SK-N-SH (cell line): ENCODE measurements at regions not wholly inside any gene's neighbourhood (a gene's known extent, or its start where the extent isn't known, plus 50 kb on each side); places are given as distances from the start of the nearest gene placed in this dataset.

ENCODE experiments used
- CTCF ChIA-PET: fragments of 300-600, 350-600 bp; formaldehyde crosslinking; extraction: SDS; loops from one replicate; lab custom pipeline; 2021; lab: Yijun Ruan, JAX
- POLR2A ChIA-PET: fragments of 350-600 bp; sonication (Branson Sonifier 250); formaldehyde crosslinking; extraction: SDS; loops from one replicate; lab custom pipeline; 2020; ENCODE audit warnings: antibody characterized with exemption, inconsistent platforms; lab: Yijun Ruan, JAX
- DNase-seq: peaks from one replicate; pipeline ENCODE4 v3.0.0; 2012
- H2AFZ ChIP-seq: fragments of 200-600 bp; sonication (generic); 2 replicates; pipeline ENCODE4 v1.8.1; 2016; ENCODE audit warnings: antibody characterized with exemption, mild to moderate bottlenecking, low read depth
- H3F3A ChIP-seq: fragments of 200-600 bp; sonication (generic); replicated peaks from 2 replicates; pipeline ENCODE3; 2016; ENCODE audit warnings: antibody characterized with exemption, mild to moderate bottlenecking; ENCODE audit not compliant: insufficient read depth
- H3K27ac ChIP-seq, 2 experiments: fragments of 200-500 bp in 1 of 2; fragments of 200-600 bp in 1 of 2; sonication (Bioruptor generic) in 1 of 2; sonication (generic), shearing (Covaris generic) in 1 of 2; 2 replicates each; pipeline versions ENCODE4 v1.5.1 to v1.6.1; 2014 to 2016; ENCODE audit warnings: low read depth in 2 of 2, inconsistent platforms in 1 of 2, low read length in 1 of 2, mild to moderate bottlenecking in 1 of 2, mixed read lengths in 1 of 2
- H3K27me3 ChIP-seq: fragments of 200-600 bp; sonication (generic), shearing (Covaris generic); 2 replicates; pipeline ENCODE4 v1.6.1; 2016; ENCODE audit warnings: mixed run types; ENCODE audit not compliant: insufficient read depth
- H3K36me3 ChIP-seq, 2 experiments: fragments of 200-500 bp in 1 of 2; fragments of 200-600 bp in 1 of 2; sonication (Bioruptor generic) in 1 of 2; sonication (generic) in 1 of 2; replicated peaks in 1 of 2; 2 replicates each; pipeline versions ENCODE3 to v1.5.1; 2014 to 2016; ENCODE audit warnings: low read length in 1 of 2, mild to moderate bottlenecking in 1 of 2; ENCODE audit not compliant: insufficient read depth in 2 of 2, control insufficient read depth in 1 of 2
- H3K4me1 ChIP-seq, 2 experiments: fragments of 200-500 bp in 1 of 2; fragments of 200-600 bp in 1 of 2; sonication (Bioruptor generic) in 1 of 2; sonication (generic), shearing (Covaris generic) in 1 of 2; 2 replicates each; pipeline versions ENCODE4 v1.5.1 to v1.6.1; 2014 to 2016; ENCODE audit warnings: low read depth in 1 of 2, low read length in 1 of 2, mixed run types in 1 of 2; ENCODE audit not compliant: insufficient read depth in 2 of 2, control insufficient read depth in 1 of 2
- H3K4me2 ChIP-seq: fragments of 200-600 bp; sonication (generic), shearing (Covaris generic); 2 replicates; pipeline ENCODE4 v1.6.1; 2017; ENCODE audit warnings: mixed run types
- H3K4me3 ChIP-seq, 2 experiments: fragments of 200-500 bp in 1 of 2; fragments of 200-600 bp in 1 of 2; sonication (Bioruptor generic) in 1 of 2; sonication (generic), shearing (Covaris generic) in 1 of 2; 2 replicates each; pipeline versions ENCODE4 v1.5.1 to v1.8.1; 2014 to 2016; ENCODE audit warnings: low read depth in 2 of 2, inconsistent platforms in 1 of 2, low read length in 1 of 2, mild to moderate bottlenecking in 1 of 2, mixed read lengths in 1 of 2, moderate library complexity in 1 of 2
- H3K79me2 ChIP-seq: fragments of 200-600 bp; sonication (generic); 2 replicates; pipeline ENCODE4 v1.8.1; 2017; ENCODE audit warnings: mild to moderate bottlenecking; ENCODE audit not compliant: insufficient read depth
- H3K9ac ChIP-seq: fragments of 200-600 bp; sonication (generic); 2 replicates; pipeline ENCODE4 v1.6.1; 2017; ENCODE audit warnings: mixed run types
- H3K9me2 ChIP-seq: fragments of 200-600 bp; sonication (generic); 2 replicates; pipeline ENCODE4 v1.6.1; 2017; ENCODE audit warnings: mixed run types
- H3K9me3 ChIP-seq: fragments of 200-600 bp; sonication (generic); 2 replicates; pipeline ENCODE4 v1.6.1; 2017; ENCODE audit warnings: mixed run types, mild to moderate bottlenecking, moderate library complexity
- H4K20me1 ChIP-seq: fragments of 200-600 bp; sonication (generic); 2 replicates; pipeline ENCODE4 v1.6.1; 2017; ENCODE audit warnings: mild to moderate bottlenecking, mixed run types; ENCODE audit not compliant: insufficient read depth
- CHD2 ChIP-seq: fragments of 150-350 bp; IDR thresholded peaks from 2 replicates; pipeline ENCODE4 v1.6.1; 2018; ENCODE audit warnings: low read length; ENCODE audit not compliant: partially characterized antibody
- EZH2phosphoT487 ChIP-seq: fragments of 200-600 bp; sonication (generic); IDR thresholded peaks from 2 replicates; pipeline ENCODE4 v1.6.1; 2017; ENCODE audit warnings: low read depth, mixed run types, mild to moderate bottlenecking, antibody characterized with exemption, moderate library complexity, borderline replicate concordance
- FOSL2 ChIP-seq: IDR thresholded peaks from 2 replicates; pipeline ENCODE4 v1.4.0; 2012; ENCODE audit warnings: low read depth, mild to moderate bottlenecking, moderate library complexity, borderline replicate concordance
- GABPA ChIP-seq: IDR thresholded peaks from 2 replicates; pipeline ENCODE4 v1.4.0; 2012; ENCODE audit warnings: low read depth, mild to moderate bottlenecking
- GATA2 ChIP-seq: sonication (generic); formaldehyde crosslinking; IDR thresholded peaks from 2 replicates; pipeline ENCODE4 v1.5.0; 2020; ENCODE audit warnings: mild to moderate bottlenecking, missing genetic modification reagents
- MXI1 ChIP-seq: IDR thresholded peaks from 2 replicates; pipeline ENCODE4 v1.6.1; 2012; ENCODE audit warnings: mild to moderate bottlenecking, low read depth, low read length, improper control_type of control experiment
- NFIC ChIP-seq: IDR thresholded peaks from 2 replicates; pipeline ENCODE4 v1.4.0; 2012; ENCODE audit warnings: borderline replicate concordance
- NRF1 ChIP-seq: IDR thresholded peaks from 2 replicates; pipeline ENCODE4 v1.6.1; 2012; ENCODE audit warnings: low read depth, mild to moderate bottlenecking, low read length
- POLR2AphosphoS5 ChIP-seq: IDR thresholded peaks from 2 replicates; pipeline ENCODE4 v1.6.1; 2012; ENCODE audit warnings: low read depth, low read length
- RFX5 ChIP-seq: IDR thresholded peaks from 2 replicates; pipeline ENCODE4 v1.6.1; 2012; ENCODE audit warnings: mild to moderate bottlenecking, improper control_type of control experiment, low read length
- RXRA ChIP-seq: IDR thresholded peaks from 2 replicates; pipeline ENCODE4 v1.4.0; 2012; ENCODE audit warnings: low read depth, mild to moderate bottlenecking, borderline replicate concordance
- SMC3 ChIP-seq: IDR thresholded peaks from 2 replicates; pipeline ENCODE4 v1.6.1; 2012; ENCODE audit warnings: low read depth, low read length, improper control_type of control experiment
- TCF12 ChIP-seq: IDR thresholded peaks from 2 replicates; pipeline ENCODE4 v1.4.0; 2012
- YY1 ChIP-seq: IDR thresholded peaks from 2 replicates; pipeline ENCODE4 v1.4.0; 2012; ENCODE audit warnings: low read depth, mild to moderate bottlenecking
- WGBS: methylation state at CpG from one replicate; pipeline ENCODE4 v1.1.6; 2017; ENCODE audit warnings: low lambda C conversion rate; 5-methylcytosine and 5-hydroxymethylcytosine counted together
- TF ChIP-seq, protein P1 (sequence below): IDR thresholded peaks from 2 replicates; pipeline ENCODE4 v1.6.1; 2012; ENCODE audit warnings: mild to moderate bottlenecking, low read depth, low read length, moderate library complexity
- TF ChIP-seq, protein P2 (sequence below): fragments of 150-350 bp; IDR thresholded peaks from 2 replicates; pipeline ENCODE4 v1.6.1; 2017; ENCODE audit warnings: antibody characterized with exemption, low read length, low read depth, borderline replicate concordance
- TF ChIP-seq, protein P3 (sequence below): fragments of 200-600 bp; sonication (generic); IDR thresholded peaks from 2 replicates; pipeline ENCODE4 v1.6.1; 2017; ENCODE audit warnings: antibody characterized with exemption, mild to moderate bottlenecking, moderate library complexity
- TF ChIP-seq, protein P4 (sequence below): IDR thresholded peaks from 2 replicates; pipeline ENCODE4 v1.4.0; 2012; ENCODE audit warnings: low read depth
- TF ChIP-seq, protein P5 (sequence below): fragments of 150-350 bp; IDR thresholded peaks from 2 replicates; pipeline ENCODE4 v1.6.1; 2016; ENCODE audit warnings: mild to moderate bottlenecking, low read depth, low read length
- TF ChIP-seq, protein P6 (sequence below): IDR thresholded peaks from 2 replicates; pipeline ENCODE4 v1.4.0; 2012; ENCODE audit warnings: low read depth, borderline replicate concordance

DNA sequence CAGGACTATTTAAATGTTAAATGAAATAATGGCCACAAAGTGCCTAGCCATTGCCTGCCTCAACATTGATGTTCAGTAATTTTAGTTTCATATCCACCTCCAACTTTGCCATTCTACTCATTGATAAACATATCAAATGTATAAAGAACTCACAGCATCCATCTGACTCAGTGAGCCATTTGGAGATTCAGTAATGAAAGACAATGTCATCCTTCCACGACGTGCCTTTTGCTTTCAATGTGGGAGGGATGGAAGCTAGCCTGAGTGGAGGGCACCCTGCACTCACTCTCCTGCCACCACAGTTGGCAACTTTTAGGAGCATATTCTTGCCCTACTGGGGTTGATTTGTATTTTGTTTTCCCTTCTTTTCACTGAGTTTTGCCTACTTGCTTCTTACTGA is 151.5 kb downstream of the GLUL start:
- TF ChIP-seq NRF1 (no peak), GATA2 (CRISPR knock-in tag) (no peak), RFX5 (no peak), TCF12 (no peak), GABPA (no peak), CHD2 (no peak), EZH2phosphoT487 (no peak), SMC3 (no peak), YY1 (no peak), MXI1 (no peak), POLR2AphosphoS5 (no peak), NFIC (no peak), RXRA (no peak), FOSL2 (no peak)
- TF ChIP-seq, protein P1, sequence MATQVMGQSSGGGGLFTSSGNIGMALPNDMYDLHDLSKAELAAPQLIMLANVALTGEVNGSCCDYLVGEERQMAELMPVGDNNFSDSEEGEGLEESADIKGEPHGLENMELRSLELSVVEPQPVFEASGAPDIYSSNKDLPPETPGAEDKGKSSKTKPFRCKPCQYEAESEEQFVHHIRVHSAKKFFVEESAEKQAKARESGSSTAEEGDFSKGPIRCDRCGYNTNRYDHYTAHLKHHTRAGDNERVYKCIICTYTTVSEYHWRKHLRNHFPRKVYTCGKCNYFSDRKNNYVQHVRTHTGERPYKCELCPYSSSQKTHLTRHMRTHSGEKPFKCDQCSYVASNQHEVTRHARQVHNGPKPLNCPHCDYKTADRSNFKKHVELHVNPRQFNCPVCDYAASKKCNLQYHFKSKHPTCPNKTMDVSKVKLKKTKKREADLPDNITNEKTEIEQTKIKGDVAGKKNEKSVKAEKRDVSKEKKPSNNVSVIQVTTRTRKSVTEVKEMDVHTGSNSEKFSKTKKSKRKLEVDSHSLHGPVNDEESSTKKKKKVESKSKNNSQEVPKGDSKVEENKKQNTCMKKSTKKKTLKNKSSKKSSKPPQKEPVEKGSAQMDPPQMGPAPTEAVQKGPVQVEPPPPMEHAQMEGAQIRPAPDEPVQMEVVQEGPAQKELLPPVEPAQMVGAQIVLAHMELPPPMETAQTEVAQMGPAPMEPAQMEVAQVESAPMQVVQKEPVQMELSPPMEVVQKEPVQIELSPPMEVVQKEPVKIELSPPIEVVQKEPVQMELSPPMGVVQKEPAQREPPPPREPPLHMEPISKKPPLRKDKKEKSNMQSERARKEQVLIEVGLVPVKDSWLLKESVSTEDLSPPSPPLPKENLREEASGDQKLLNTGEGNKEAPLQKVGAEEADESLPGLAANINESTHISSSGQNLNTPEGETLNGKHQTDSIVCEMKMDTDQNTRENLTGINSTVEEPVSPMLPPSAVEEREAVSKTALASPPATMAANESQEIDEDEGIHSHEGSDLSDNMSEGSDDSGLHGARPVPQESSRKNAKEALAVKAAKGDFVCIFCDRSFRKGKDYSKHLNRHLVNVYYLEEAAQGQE = no peak
- TF ChIP-seq, protein P2, sequence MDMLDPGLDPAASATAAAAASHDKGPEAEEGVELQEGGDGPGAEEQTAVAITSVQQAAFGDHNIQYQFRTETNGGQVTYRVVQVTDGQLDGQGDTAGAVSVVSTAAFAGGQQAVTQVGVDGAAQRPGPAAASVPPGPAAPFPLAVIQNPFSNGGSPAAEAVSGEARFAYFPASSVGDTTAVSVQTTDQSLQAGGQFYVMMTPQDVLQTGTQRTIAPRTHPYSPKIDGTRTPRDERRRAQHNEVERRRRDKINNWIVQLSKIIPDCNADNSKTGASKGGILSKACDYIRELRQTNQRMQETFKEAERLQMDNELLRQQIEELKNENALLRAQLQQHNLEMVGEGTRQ = no peak
- TF ChIP-seq, protein P3, sequence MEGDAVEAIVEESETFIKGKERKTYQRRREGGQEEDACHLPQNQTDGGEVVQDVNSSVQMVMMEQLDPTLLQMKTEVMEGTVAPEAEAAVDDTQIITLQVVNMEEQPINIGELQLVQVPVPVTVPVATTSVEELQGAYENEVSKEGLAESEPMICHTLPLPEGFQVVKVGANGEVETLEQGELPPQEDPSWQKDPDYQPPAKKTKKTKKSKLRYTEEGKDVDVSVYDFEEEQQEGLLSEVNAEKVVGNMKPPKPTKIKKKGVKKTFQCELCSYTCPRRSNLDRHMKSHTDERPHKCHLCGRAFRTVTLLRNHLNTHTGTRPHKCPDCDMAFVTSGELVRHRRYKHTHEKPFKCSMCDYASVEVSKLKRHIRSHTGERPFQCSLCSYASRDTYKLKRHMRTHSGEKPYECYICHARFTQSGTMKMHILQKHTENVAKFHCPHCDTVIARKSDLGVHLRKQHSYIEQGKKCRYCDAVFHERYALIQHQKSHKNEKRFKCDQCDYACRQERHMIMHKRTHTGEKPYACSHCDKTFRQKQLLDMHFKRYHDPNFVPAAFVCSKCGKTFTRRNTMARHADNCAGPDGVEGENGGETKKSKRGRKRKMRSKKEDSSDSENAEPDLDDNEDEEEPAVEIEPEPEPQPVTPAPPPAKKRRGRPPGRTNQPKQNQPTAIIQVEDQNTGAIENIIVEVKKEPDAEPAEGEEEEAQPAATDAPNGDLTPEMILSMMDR = no peak
- TF ChIP-seq, protein P4, sequence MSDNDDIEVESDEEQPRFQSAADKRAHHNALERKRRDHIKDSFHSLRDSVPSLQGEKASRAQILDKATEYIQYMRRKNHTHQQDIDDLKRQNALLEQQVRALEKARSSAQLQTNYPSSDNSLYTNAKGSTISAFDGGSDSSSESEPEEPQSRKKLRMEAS = no peak
- TF ChIP-seq, protein P5, sequence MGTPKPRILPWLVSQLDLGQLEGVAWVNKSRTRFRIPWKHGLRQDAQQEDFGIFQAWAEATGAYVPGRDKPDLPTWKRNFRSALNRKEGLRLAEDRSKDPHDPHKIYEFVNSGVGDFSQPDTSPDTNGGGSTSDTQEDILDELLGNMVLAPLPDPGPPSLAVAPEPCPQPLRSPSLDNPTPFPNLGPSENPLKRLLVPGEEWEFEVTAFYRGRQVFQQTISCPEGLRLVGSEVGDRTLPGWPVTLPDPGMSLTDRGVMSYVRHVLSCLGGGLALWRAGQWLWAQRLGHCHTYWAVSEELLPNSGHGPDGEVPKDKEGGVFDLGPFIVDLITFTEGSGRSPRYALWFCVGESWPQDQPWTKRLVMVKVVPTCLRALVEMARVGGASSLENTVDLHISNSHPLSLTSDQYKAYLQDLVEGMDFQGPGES = no peak
- TF ChIP-seq, protein P6, sequence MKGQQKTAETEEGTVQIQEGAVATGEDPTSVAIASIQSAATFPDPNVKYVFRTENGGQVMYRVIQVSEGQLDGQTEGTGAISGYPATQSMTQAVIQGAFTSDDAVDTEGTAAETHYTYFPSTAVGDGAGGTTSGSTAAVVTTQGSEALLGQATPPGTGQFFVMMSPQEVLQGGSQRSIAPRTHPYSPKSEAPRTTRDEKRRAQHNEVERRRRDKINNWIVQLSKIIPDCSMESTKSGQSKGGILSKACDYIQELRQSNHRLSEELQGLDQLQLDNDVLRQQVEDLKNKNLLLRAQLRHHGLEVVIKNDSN = no peak
- no peaks in the 10 kb centered on the region for H3K36me3 ChIP-seq
- DNase-seq = no peak
- no peaks in the 10 kb centered on the region for H3K4me1 ChIP-seq
- ChIA-PET POLR2A (no interaction called here), CTCF (interaction anchor here (0.5 kb wide), 1 partner anchor 108 kb away, joined by 3 read pairs; no protein-coding TSS in a partner anchor)
- H3K79me2 ChIP-seq = no peaks in the 10 kb centered on the region
- H3K9me3 ChIP-seq = no peaks in the 10 kb centered on the region
- H4K20me1 ChIP-seq = no peaks in the 10 kb centered on the region
- H3K9ac ChIP-seq = no peak overlapping the region
- no peak overlapping the region for H2AFZ ChIP-seq
- no peak overlapping the region for H3K4me3 ChIP-seq
- no peak overlapping the region for H3K4me2 ChIP-seq
- no peaks in the 10 kb centered on the region for H3K27me3 ChIP-seq
- H3F3A ChIP-seq = no peaks in the 10 kb centered on the region
- H3K9me2 ChIP-seq = no peaks in the 10 kb centered on the region
- H3K27ac ChIP-seq = no peak overlapping the region
- WGBS = 55% methylated on average over 2 of the region's 2 CpGs
